IPS-15b (cell line): ENCODE measurements at regions not wholly inside any gene's neighbourhood (a gene's known extent, or its start where the extent isn't known, plus 50 kb on each side); places are given as distances from the start of the nearest gene placed in this dataset.

ENCODE experiments used
- H3K27me3 ChIP-seq: one replicate; pipeline ENCODE4 v1.6.1; 2013; ENCODE audit warnings: low read length; ENCODE audit not compliant: control insufficient read depth, insufficient read depth
- H3K36me3 ChIP-seq: one replicate; pipeline ENCODE4 v1.6.1; 2013; ENCODE audit warnings: low read length; ENCODE audit not compliant: control insufficient read depth, insufficient read depth
- H3K4me1 ChIP-seq: one replicate; pipeline ENCODE4 v1.6.1; 2013; ENCODE audit warnings: mild to moderate bottlenecking, low read length; ENCODE audit not compliant: control insufficient read depth, insufficient read depth
- H3K4me3 ChIP-seq: one replicate; pipeline ENCODE4 v1.5.1; 2013; ENCODE audit warnings: low read depth, low read length
- H3K9ac ChIP-seq: one replicate; pipeline ENCODE4 v1.6.1; 2013; ENCODE audit warnings: low read depth, mild to moderate bottlenecking, low read length
- H3K9me3 ChIP-seq: one replicate; pipeline ENCODE4 v1.6.1; 2013; ENCODE audit warnings: mild to moderate bottlenecking, low read length; ENCODE audit not compliant: control insufficient read depth, insufficient read depth

- no peaks in the 10 kb centered on the region for H3K36me3 ChIP-seq
- H3K9me3 ChIP-seq = no peaks in the 10 kb centered on the region
- no peak overlapping the region for H3K4me3 ChIP-seq
- H3K4me1 ChIP-seq = no peaks in the 10 kb centered on the region
- H3K27me3 ChIP-seq = no peaks in the 10 kb centered on the region
- H3K9ac ChIP-seq = no peak overlapping the region
Observed at GRCh38 chr6:40957616-40958492, 81.2 kb downstream of the UNC5CL start.

GRCh38 chr6:40956936-40957335 lies 82.1 kb downstream of the UNC5CL start:
- Histone ChIP-seq H3K36me3 (no peaks in the 10 kb centered on the region), H3K27me3 (no peaks in the 10 kb centered on the region), H3K4me3 (no peak overlapping the region), H3K9ac (no peak overlapping the region), H3K9me3 (no peaks in the 10 kb centered on the region), H3K4me1 (no peaks in the 10 kb centered on the region)

GRCh38 chr6:40955178-40955545 lies 83.9 kb downstream of the UNC5CL start:
- no peaks in the 10 kb centered on the region for H3K9me3 ChIP-seq
- H3K36me3 ChIP-seq = no peaks in the 10 kb centered on the region
- no peak overlapping the region for H3K4me3 ChIP-seq
- no peaks in the 10 kb centered on the region for H3K27me3 ChIP-seq
- H3K9ac ChIP-seq = no peak overlapping the region
- H3K4me1 ChIP-seq = peaks cover 7% of the 10 kb centered on the region

- H3K4me3 ChIP-seq = no peak overlapping the region
- no peak overlapping the region for H3K9ac ChIP-seq
- H3K36me3 ChIP-seq = no peaks in the 10 kb centered on the region
- H3K27me3 ChIP-seq = no peaks in the 10 kb centered on the region
- H3K4me1 ChIP-seq = peaks cover 12% of the 10 kb centered on the region
- no peaks in the 10 kb centered on the region for H3K9me3 ChIP-seq
Observed at GRCh38 chr6:40954446-40955177, 84.4 kb downstream of the UNC5CL start.

GRCh38 chr6:40953486-40953885 lies 85.5 kb downstream of the UNC5CL start:
- no peaks in the 10 kb centered on the region for H3K27me3 ChIP-seq
- H3K36me3 ChIP-seq = no peaks in the 10 kb centered on the region
- no peaks in the 10 kb centered on the region for H3K9me3 ChIP-seq
- H3K9ac ChIP-seq = no peak overlapping the region
- peaks cover 20% of the 10 kb centered on the region for H3K4me1 ChIP-seq
- no peak overlapping the region for H3K4me3 ChIP-seq

- Histone ChIP-seq H3K9me3 (no peaks in the 10 kb centered on the region), H3K9ac (no peak overlapping the region), H3K4me3 (no peak overlapping the region), H3K36me3 (no peaks in the 10 kb centered on the region), H3K27me3 (no peaks in the 10 kb centered on the region), H3K4me1 (peaks cover 30% of the 10 kb centered on the region)
Observed at GRCh38 chr6:40950986-40951698, 87.9 kb downstream of the UNC5CL start.

- Histone ChIP-seq H3K4me1 (peaks cover 30% of the 10 kb centered on the region), H3K9me3 (no peaks in the 10 kb centered on the region), H3K9ac (no peak overlapping the region), H3K36me3 (no peaks in the 10 kb centered on the region), H3K27me3 (no peaks in the 10 kb centered on the region), H3K4me3 (no peak overlapping the region)
Observed at GRCh38 chr6:40948570-40948969, 90.5 kb downstream of the UNC5CL start.

GRCh38 chr6:40947876-40948526 lies 91.0 kb downstream of the UNC5CL start:
- Histone ChIP-seq H3K4me3 (no peak overlapping the region), H3K4me1 (peaks cover 30% of the 10 kb centered on the region), H3K9me3 (no peaks in the 10 kb centered on the region), H3K36me3 (no peaks in the 10 kb centered on the region), H3K9ac (no peak overlapping the region), H3K27me3 (no peaks in the 10 kb centered on the region)

- H3K27me3 ChIP-seq = no peaks in the 10 kb centered on the region
- H3K9ac ChIP-seq = no peak overlapping the region
- H3K4me3 ChIP-seq = no peak overlapping the region
- no peaks in the 10 kb centered on the region for H3K36me3 ChIP-seq
- no peaks in the 10 kb centered on the region for H3K9me3 ChIP-seq
- peaks cover 30% of the 10 kb centered on the region for H3K4me1 ChIP-seq
Observed at GRCh38 chr6:40946738-40947301, 92.2 kb downstream of the UNC5CL start.

- Histone ChIP-seq H3K36me3 (no peaks in the 10 kb centered on the region), H3K4me1 (no peaks in the 10 kb centered on the region), H3K27me3 (no peaks in the 10 kb centered on the region), H3K9ac (no peak overlapping the region), H3K9me3 (no peaks in the 10 kb centered on the region), H3K4me3 (no peak overlapping the region)
Observed at GRCh38 chr6:40937491-40937890, 101.5 kb downstream of the UNC5CL start.

GRCh38 chr6:40936818-40937251 lies 102.2 kb downstream of the UNC5CL start:
- Histone ChIP-seq H3K27me3 (no peaks in the 10 kb centered on the region), H3K4me1 (no peaks in the 10 kb centered on the region), H3K4me3 (no peak overlapping the region), H3K9ac (no peak overlapping the region), H3K9me3 (no peaks in the 10 kb centered on the region), H3K36me3 (no peaks in the 10 kb centered on the region)
